T-helper 17 cell (primary cell): ENCODE measurements at regions not wholly inside any gene's neighbourhood (a gene's known extent, or its start where the extent isn't known, plus 50 kb on each side); places are given as distances from the start of the nearest gene placed in this dataset.

Source experiments
- ATAC-seq: fragments of 150-1000 bp; cut with Tn5 transposase; 2 replicates; pipeline ENCODE4 v1.10.0; 2021; ENCODE audit warnings: mild to moderate bottlenecking, moderate library complexity
- DNase-seq, 3 donors: peaks; one replicate each; pipeline versions ENCODE4 v3.0.0 to v3.0.0-alpha.2; 2020 to 2021
- H3K9me3 ChIP-seq: one replicate; pipeline ENCODE4 v1.7.0; 2013; ENCODE audit warnings: low read length, mild to moderate bottlenecking; ENCODE audit not compliant: control insufficient read depth, poor library complexity, severe bottlenecking
- H3K27ac Mint-ChIP-seq: one replicate; pipeline ENCODE4 v1.8.0; 2022; ENCODE audit warnings: mild to moderate bottlenecking, moderate library complexity, mixed read lengths
- H3K27me3 Mint-ChIP-seq: one replicate; pipeline ENCODE4 v1.8.0; 2022; ENCODE audit warnings: mixed read lengths
- H3K36me3 Mint-ChIP-seq: one replicate; pipeline ENCODE4 v1.8.0; 2022; ENCODE audit warnings: low read depth, mixed read lengths
- H3K4me1 Mint-ChIP-seq: one replicate; pipeline ENCODE4 v1.8.0; 2022; ENCODE audit warnings: mild to moderate bottlenecking, mixed read lengths
- H3K4me3 Mint-ChIP-seq: one replicate; pipeline ENCODE4 v1.8.0; 2022; ENCODE audit warnings: mild to moderate bottlenecking, moderate library complexity, mixed read lengths

DNA sequence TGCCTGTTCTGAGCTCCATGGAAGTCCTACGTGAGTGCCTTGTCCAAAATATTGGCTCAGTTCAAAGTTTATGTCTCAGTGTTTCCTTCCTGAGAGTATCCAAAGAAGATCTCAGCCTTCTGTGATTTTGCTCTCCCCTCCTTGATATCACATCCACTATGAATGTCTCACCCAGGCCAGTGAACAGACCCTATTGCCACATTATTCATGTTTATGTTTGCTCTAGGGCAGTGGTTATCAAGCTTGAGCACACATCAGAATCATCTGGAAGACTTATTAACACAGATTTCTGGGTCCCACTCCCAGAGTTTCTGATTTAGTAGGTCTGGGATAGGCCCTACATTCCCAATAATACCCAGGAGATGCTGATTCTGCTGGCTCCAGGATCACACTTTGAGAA, 145.0 kb upstream of the FGGY start:
- Mint-ChIP-seq H3K27ac (no peak overlapping the region), H3K4me3 (no peak overlapping the region), H3K36me3 (no peaks in the 10 kb centered on the region), H3K27me3 (no peaks in the 10 kb centered on the region), H3K4me1 (peaks cover 17% of the 10 kb centered on the region)
- H3K9me3 ChIP-seq: no peaks in the 10 kb centered on the region
- no peak for ATAC-seq
- DNase-seq: no peak

- no peak overlapping the region for H3K4me3 Mint-ChIP-seq
- H3K4me1 Mint-ChIP-seq: peaks cover 13% of the 10 kb centered on the region
- no peak for DNase-seq
- no peaks in the 10 kb centered on the region for H3K9me3 ChIP-seq
- no peak overlapping the region for H3K27ac Mint-ChIP-seq
- ATAC-seq: no peak
- H3K27me3 Mint-ChIP-seq: no peaks in the 10 kb centered on the region
- H3K36me3 Mint-ChIP-seq: no peaks in the 10 kb centered on the region
Observed at GRCh38 chr1:59152511-59152910, 144.4 kb upstream of the FGGY start.

GRCh38 chr1:59154401-59154800, 142.5 kb upstream of the FGGY start:
- no peaks in the 10 kb centered on the region for H3K27me3 Mint-ChIP-seq
- H3K9me3 ChIP-seq: no peaks in the 10 kb centered on the region
- H3K27ac Mint-ChIP-seq: no peak overlapping the region
- H3K36me3 Mint-ChIP-seq: no peaks in the 10 kb centered on the region
- ATAC-seq (no peak), DNase-seq (no peak)
- no peak overlapping the region for H3K4me3 Mint-ChIP-seq
- peaks cover 9% of the 10 kb centered on the region for H3K4me1 Mint-ChIP-seq

DNA sequence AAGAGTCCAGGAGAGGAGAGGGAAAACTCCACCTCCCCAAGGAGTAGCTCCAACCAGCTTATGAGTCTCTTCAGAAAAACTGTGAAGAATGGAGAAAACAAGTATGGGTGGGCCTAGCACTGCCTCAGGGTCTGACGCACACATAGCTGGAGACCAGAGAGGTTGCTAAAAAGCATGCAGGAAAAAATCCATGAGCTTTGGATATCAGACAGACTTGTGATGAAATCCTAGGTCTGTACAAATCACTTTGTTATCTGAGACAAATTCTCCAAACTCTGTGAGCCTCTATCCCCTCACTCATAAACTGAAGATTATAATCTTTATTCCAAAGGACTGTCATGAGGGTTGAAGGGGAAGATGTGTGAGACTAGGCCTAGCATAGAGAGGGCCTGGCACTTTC, 141.5 kb upstream of the FGGY start:
- ATAC-seq: no peak
- Mint-ChIP-seq H3K27me3 (no peaks in the 10 kb centered on the region), H3K4me3 (no peak overlapping the region), H3K4me1 (peaks cover 9% of the 10 kb centered on the region), H3K27ac (no peak overlapping the region), H3K36me3 (no peaks in the 10 kb centered on the region)
- H3K9me3 ChIP-seq: no peaks in the 10 kb centered on the region
- DNase-seq: no peak

DNA sequence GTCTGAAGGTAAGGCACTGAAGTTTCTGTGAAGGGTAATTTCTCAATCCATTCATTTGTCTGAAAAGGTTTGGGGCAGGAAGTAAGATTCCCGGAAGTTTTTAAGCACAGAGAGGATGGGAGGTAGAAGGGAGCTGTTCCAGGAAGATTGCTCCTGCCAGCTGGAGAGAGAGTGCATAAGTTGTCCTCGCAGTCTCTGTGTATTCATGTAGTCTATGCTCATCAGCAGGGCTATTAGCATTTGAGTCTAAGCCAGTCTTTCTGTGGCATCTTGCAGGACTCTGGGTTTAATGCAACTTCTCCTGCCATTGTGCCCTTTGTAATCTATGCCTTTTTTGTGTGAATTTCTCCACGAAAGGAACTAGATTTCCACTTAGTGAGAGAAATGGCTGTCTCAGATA, 140.8 kb upstream of the FGGY start:
- H3K27ac Mint-ChIP-seq: no peak overlapping the region
- no peaks in the 10 kb centered on the region for H3K27me3 Mint-ChIP-seq
- no peak overlapping the region for H3K4me3 Mint-ChIP-seq
- ATAC-seq: no peak
- DNase-seq: no peak
- H3K9me3 ChIP-seq: no peaks in the 10 kb centered on the region
- no peaks in the 10 kb centered on the region for H3K36me3 Mint-ChIP-seq
- peaks cover 2% of the 10 kb centered on the region for H3K4me1 Mint-ChIP-seq

DNA sequence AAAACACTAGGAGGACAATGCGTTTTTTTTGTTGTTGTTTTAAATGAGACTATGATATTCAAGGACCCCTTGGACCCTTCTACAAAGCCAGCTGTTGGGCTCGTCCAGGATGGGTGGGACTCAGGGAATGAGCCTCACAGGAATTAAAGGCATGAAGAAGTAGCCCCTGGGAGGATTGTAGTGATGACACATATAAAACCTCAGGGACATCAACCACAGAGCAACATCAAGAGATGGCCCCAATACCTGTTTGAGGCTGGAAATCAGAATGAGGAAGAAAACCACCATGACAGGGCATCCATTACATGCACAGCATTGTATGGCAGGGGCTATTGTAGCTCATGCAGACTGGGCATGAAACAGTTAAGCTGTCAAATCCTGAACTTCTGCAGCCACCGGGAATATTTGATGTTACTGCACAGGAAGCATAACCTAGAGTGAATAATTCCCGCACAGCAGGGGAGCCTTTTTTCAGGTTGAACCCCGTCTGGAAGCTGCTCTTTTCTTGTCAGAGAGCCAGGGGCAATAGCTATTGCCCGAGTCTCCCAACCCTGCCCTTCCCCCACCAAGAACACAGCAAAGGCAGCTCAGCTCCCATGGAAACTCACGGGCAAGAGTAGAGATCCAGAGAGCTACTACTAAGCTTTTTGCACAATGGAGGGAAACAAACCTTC, 140.2 kb upstream of the FGGY start:
- no peaks in the 10 kb centered on the region for H3K9me3 ChIP-seq
- no peaks in the 10 kb centered on the region for H3K36me3 Mint-ChIP-seq
- no peaks in the 10 kb centered on the region for H3K4me1 Mint-ChIP-seq
- ATAC-seq (no peak), DNase-seq (no peak)
- no peaks in the 10 kb centered on the region for H3K27me3 Mint-ChIP-seq
- no peak overlapping the region for H3K4me3 Mint-ChIP-seq
- no peak overlapping the region for H3K27ac Mint-ChIP-seq

GRCh38 chr1:59158321-59158720, 138.6 kb upstream of the FGGY start:
- H3K36me3 Mint-ChIP-seq: no peaks in the 10 kb centered on the region
- ATAC-seq (no peak), DNase-seq (no peak)
- H3K27me3 Mint-ChIP-seq: no peaks in the 10 kb centered on the region
- no peak overlapping the region for H3K27ac Mint-ChIP-seq
- H3K4me3 Mint-ChIP-seq: no peak overlapping the region
- H3K9me3 ChIP-seq: no peaks in the 10 kb centered on the region
- no peaks in the 10 kb centered on the region for H3K4me1 Mint-ChIP-seq

DNA sequence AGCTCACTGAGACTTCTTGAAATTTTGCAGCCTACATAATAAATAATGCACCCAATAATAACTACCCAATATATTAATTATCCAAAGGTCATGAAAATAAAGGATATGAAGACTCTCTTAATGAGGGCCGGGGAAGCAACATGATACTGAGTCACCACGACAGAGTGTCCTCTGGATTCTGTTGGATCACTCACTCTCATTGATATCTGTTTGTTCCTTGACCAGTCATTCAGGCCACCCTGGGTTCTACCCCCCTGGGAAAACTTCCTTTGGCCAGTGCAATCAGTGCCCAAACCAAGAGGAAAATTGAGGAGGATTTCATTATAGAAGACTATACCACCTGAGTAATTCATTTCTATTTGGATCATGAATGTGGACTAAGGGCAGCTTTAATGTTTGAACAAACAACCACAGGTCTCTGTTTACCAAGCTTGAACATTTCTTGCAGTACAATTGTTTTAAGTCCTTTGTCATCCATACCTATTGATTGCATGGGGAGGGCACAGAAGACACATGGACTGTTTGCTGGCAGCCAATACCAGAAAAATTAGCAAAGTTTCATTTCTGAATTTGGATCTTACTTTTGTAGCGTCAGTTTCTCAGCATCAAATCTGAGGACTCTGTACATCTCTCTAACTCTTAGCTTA, 137.2 kb upstream of the FGGY start:
- H3K9me3 ChIP-seq: no peaks in the 10 kb centered on the region
- H3K4me3 Mint-ChIP-seq: no peak overlapping the region
- H3K4me1 Mint-ChIP-seq: no peaks in the 10 kb centered on the region
- no peak for ATAC-seq
- no peak for DNase-seq
- no peak overlapping the region for H3K27ac Mint-ChIP-seq
- no peaks in the 10 kb centered on the region for H3K36me3 Mint-ChIP-seq
- H3K27me3 Mint-ChIP-seq: peaks cover 10% of the 10 kb centered on the region

- Mint-ChIP-seq H3K27me3 (peaks cover 21% of the 10 kb centered on the region), H3K4me1 (no peaks in the 10 kb centered on the region), H3K36me3 (peaks cover 2% of the 10 kb centered on the region), H3K4me3 (no peak overlapping the region), H3K27ac (no peak overlapping the region)
- DNase-seq: no peak
- no peaks in the 10 kb centered on the region for H3K9me3 ChIP-seq
- ATAC-seq: no peak
Observed at GRCh38 chr1:59161136-59161535, 135.8 kb upstream of the FGGY start.

DNA sequence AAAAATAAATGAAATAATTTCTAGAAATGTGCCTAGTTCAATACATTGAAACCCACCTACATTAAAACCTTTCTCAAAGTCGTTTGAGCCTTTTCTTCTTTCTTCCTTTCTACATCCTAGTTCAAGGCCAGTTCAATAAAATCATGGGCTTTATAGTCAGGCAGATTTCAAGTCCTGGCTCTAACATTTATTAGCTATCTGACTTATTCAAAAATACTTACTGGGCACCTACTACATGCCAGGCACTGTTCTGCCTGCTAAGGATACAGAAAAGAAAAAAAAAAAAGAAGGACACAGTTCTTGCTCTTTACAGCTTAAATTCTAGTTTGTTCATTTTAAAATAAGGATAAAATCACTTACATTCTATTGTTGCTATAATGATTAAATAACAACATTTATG, 134.2 kb upstream of the FGGY start:
- H3K9me3 ChIP-seq: no peaks in the 10 kb centered on the region
- DNase-seq (no peak), ATAC-seq (no peak)
- peaks cover 2% of the 10 kb centered on the region for H3K36me3 Mint-ChIP-seq
- H3K27me3 Mint-ChIP-seq: peaks cover 21% of the 10 kb centered on the region
- H3K4me3 Mint-ChIP-seq: no peak overlapping the region
- no peak overlapping the region for H3K27ac Mint-ChIP-seq
- H3K4me1 Mint-ChIP-seq: no peaks in the 10 kb centered on the region

- Mint-ChIP-seq H3K4me1 (no peaks in the 10 kb centered on the region), H3K36me3 (peaks cover 2% of the 10 kb centered on the region), H3K4me3 (no peak overlapping the region), H3K27me3 (peaks cover 21% of the 10 kb centered on the region), H3K27ac (no peak overlapping the region)
- H3K9me3 ChIP-seq: no peaks in the 10 kb centered on the region
- ATAC-seq (no peak), DNase-seq (no peak)
Observed at GRCh38 chr1:59163268-59164092, 133.4 kb upstream of the FGGY start.

DNA sequence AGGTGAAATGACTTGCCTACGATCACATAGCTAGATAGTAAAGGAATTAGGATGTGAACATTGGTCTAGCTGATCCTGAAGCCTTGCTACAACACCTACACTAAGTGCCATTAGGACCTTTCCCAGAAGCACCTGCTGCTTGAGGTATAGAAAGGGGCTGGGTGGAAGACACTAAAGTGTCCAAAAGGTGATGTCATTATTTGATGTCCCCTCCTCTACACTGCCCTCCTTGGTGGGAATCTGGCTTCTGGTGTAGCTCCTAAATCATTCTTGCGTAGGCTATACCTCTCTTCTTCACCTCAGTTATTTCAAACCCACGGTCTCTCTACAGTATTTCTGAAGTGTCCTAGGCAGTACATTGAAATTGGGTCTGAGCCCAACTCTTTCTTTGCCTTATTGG, 132.5 kb upstream of the FGGY start:
- Mint-ChIP-seq H3K4me1 (no peaks in the 10 kb centered on the region), H3K27ac (no peak overlapping the region), H3K36me3 (peaks cover 2% of the 10 kb centered on the region), H3K27me3 (peaks cover 21% of the 10 kb centered on the region), H3K4me3 (no peak overlapping the region)
- no peaks in the 10 kb centered on the region for H3K9me3 ChIP-seq
- DNase-seq: no peak
- no peak for ATAC-seq

- no peak overlapping the region for H3K27ac Mint-ChIP-seq
- H3K4me3 Mint-ChIP-seq: no peak overlapping the region
- ATAC-seq (no peak), DNase-seq (no peak)
- no peaks in the 10 kb centered on the region for H3K4me1 Mint-ChIP-seq
- H3K9me3 ChIP-seq: no peaks in the 10 kb centered on the region
- peaks cover 2% of the 10 kb centered on the region for H3K36me3 Mint-ChIP-seq
- H3K27me3 Mint-ChIP-seq: peaks cover 21% of the 10 kb centered on the region
Observed at GRCh38 chr1:59165353-59165752, 131.5 kb upstream of the FGGY start.
